ENCODE measurements at regions not wholly inside any gene's neighbourhood (a gene's known extent, or its start where the extent isn't known, plus 50 kb on each side); places are given as distances from the start of the nearest gene placed in this dataset.

DNA sequence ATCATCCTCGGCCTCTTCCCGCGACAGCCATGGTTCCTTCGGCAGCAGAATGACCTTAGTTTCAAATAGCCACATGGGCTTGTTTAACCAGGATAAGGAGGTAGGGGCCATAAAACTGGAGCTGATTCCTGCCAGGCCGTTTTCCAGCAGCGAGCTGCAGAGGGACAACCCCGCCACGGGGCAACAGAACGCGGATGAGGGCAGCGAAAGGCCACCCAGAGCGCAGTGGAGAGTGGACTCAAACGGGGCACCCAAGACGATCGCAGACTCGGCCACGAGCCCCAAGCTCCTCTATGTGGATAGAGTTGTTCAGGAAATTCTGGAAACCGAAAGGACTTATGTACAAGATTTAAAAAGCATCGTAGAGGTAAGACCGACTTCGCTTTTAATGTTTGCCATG lies 131.8 kb upstream of the MTHFD1L start:
- TF ChIP-seq, protein P1, sequence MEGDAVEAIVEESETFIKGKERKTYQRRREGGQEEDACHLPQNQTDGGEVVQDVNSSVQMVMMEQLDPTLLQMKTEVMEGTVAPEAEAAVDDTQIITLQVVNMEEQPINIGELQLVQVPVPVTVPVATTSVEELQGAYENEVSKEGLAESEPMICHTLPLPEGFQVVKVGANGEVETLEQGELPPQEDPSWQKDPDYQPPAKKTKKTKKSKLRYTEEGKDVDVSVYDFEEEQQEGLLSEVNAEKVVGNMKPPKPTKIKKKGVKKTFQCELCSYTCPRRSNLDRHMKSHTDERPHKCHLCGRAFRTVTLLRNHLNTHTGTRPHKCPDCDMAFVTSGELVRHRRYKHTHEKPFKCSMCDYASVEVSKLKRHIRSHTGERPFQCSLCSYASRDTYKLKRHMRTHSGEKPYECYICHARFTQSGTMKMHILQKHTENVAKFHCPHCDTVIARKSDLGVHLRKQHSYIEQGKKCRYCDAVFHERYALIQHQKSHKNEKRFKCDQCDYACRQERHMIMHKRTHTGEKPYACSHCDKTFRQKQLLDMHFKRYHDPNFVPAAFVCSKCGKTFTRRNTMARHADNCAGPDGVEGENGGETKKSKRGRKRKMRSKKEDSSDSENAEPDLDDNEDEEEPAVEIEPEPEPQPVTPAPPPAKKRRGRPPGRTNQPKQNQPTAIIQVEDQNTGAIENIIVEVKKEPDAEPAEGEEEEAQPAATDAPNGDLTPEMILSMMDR (IDR thresholded peaks at IDR 0.05), result no peak
- TF ChIP-seq POLR2A (IDR thresholded peaks at IDR 0.05), result no peak

Measured in testis (tissue), 2 donors.